ENCODE measurements at regions not wholly inside any gene's neighbourhood (a gene's known extent, or its start where the extent isn't known, plus 50 kb on each side); places are given as distances from the start of the nearest gene placed in this dataset.
A peak's percentile ranks its signal among the peaks of the same experiment; 100 is the strongest.

DNA sequence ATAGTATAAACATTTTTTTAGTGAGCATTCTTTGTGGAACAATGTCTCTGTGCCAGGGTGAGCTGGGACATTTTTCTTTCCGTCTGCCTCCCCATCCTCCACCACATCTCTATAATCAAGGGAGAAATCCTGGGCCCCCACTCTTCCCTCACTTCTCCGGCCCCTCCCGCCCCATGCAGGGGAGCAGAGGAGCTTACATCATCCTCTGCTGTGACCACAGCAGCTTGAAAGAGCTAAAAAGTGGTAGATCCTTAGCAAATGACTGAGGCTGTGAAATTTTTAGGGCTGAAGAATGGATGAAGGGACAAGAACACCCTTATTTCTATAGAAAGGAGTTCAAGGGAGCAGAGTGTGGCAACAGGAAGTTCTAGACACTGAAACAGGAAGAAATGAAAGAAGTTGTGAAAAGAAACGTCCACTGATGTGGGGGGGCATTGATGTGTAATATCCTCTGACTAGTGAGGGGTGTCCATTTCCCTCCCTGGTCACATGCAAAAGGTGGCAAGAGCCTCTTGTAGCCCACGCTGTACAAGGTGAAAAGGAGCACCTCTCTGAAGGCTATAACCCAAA is 380.3 kb upstream of the JARID2 start:
- H3K4me1 ChIP-seq, result peaks cover 0 to 40% (median 5%) of the 10 kb centered on the region in 9 donors
- H3K4me3 ChIP-seq, result no peak overlapping the region
- no peaks in the 10 kb centered on the region for H3K9me3 ChIP-seq
- WGBS, 2 donors, result 66 to 85% methylated on average over 5 of the region's 5 CpGs
- peak in 1 of 8 donors; percentile 42 for ATAC-seq
- intact Hi-C loops (cut with DNase I), result no loop called here
- no peaks in the 10 kb centered on the region for H3K36me3 ChIP-seq
- no peaks in the 10 kb centered on the region for H3K27me3 ChIP-seq
- peak overlapping the region in 1 of 10 donors; percentile 70 for H3K27ac ChIP-seq
- no peak for DNase-seq
- TF ChIP-seq, protein P1, sequence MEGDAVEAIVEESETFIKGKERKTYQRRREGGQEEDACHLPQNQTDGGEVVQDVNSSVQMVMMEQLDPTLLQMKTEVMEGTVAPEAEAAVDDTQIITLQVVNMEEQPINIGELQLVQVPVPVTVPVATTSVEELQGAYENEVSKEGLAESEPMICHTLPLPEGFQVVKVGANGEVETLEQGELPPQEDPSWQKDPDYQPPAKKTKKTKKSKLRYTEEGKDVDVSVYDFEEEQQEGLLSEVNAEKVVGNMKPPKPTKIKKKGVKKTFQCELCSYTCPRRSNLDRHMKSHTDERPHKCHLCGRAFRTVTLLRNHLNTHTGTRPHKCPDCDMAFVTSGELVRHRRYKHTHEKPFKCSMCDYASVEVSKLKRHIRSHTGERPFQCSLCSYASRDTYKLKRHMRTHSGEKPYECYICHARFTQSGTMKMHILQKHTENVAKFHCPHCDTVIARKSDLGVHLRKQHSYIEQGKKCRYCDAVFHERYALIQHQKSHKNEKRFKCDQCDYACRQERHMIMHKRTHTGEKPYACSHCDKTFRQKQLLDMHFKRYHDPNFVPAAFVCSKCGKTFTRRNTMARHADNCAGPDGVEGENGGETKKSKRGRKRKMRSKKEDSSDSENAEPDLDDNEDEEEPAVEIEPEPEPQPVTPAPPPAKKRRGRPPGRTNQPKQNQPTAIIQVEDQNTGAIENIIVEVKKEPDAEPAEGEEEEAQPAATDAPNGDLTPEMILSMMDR (IDR thresholded peaks at IDR 0.05), result no peak

DNA sequence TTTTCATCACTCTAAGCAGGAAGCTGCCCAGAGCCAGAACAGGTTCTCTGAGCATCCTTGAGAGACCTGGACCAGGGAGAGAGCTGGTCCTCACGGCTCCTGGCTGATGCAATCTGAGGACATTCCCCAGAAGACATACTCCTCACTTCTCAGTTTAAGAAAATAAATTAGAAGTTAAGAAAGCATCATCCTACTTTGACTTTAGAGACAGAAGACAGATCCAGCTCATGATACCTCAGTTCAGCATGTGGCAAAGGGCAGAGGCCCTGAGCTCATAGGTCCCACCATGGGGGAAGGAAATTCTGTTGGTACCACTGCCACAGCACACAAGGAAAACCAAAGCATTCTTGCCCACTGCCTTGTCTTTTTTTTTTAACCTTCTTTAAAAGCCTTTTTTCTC is 378.1 kb upstream of the JARID2 start:
- Histone ChIP-seq H3K27me3 (no peaks in the 10 kb centered on the region), H3K36me3 (no peaks in the 10 kb centered on the region), H3K4me1 (peaks cover 0 to 35% (median 6%) of the 10 kb centered on the region in 9 donors), H3K9me3 (no peaks in the 10 kb centered on the region), H3K27ac (no peak overlapping the region), H3K4me3 (no peak overlapping the region)
- no peak for ATAC-seq
- TF ChIP-seq, protein P1 (IDR thresholded peaks at IDR 0.05), result no peak
- intact Hi-C loops (cut with DNase I), result no loop called here
- 91 to 100% methylated on average over 1 of the region's 1 CpG for WGBS, 2 donors
- no peak for DNase-seq

DNA sequence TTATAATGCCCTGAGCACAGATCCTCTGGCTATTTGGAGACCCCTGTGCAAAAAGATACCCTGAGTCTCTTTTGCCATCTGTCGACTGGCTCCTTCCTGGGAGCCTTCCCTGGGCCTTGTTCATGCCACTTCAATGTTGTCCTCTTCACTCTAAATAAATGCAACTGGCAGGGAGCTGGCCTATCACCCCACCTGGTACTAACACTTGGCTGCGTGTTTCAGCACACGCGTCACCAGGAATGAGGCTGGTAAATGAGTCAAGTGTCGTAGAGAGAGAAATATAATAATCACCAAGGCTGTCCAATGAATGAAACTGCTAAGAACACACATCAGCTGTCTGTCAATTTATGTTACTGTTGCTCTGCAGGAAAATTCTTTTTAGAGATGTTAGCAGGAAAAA is 374.6 kb upstream of the JARID2 start:
- ATAC-seq (peak; percentile 42 to 98 (median 92)), DNase-seq (peak; percentile 33 to 46)
- Histone ChIP-seq H3K27me3 (no peaks in the 10 kb centered on the region), H3K4me1 (peaks cover 0 to 17% (median 5%) of the 10 kb centered on the region in 9 donors), H3K36me3 (no peaks in the 10 kb centered on the region), H3K9me3 (no peaks in the 10 kb centered on the region), H3K4me3 (no peak overlapping the region), H3K27ac (peak overlapping the region in 3 of 10 donors; percentile 38 to 56 (median 52))
- TF ChIP-seq, protein P1 (IDR thresholded peaks at IDR 0.05), result peak in 1 of 9 donors; percentile 22
- WGBS, 2 donors, result 56 to 70% methylated on average over 5 of the region's 5 CpGs
- intact Hi-C loops (cut with DNase I), result loop anchor here in 2 of 10 donors (10.0 kb wide), 2 partner anchors 374 to 436 kb away; partner anchors contain the start of gene JARID2 (in 1 of the 2)

DNA sequence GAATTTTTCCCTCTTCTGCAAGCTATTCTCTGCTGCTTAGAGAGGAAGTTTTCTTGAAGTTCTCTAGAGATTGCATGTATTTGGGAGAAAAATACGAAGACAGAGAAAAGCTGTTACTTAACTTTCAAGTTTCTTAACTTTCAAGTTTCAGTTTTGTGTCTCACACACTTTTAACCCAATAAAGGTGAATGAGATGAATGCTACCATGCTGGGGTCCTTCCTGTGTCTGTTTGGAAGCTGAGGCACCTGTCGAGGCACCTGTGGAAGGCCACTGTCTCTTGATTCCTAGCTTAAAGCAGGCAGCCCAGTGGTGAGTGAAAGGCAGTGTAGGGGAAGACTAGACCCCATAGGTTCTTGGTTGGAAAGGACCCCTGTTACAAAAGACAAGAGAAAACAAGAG is 372.8 kb upstream of the JARID2 start:
- no peaks in the 10 kb centered on the region for H3K9me3 ChIP-seq
- DNase-seq, result no peak
- TF ChIP-seq, protein P1 (IDR thresholded peaks at IDR 0.05), result no peak
- H3K4me1 ChIP-seq, result peaks cover 9 to 35% (median 23%) of the 10 kb centered on the region in 9 donors
- no peak for ATAC-seq
- intact Hi-C loops (cut with DNase I), result loop anchor here in 2 of 10 donors (10.0 kb wide), 2 partner anchors 372 to 438 kb away; partner anchors contain the start of gene JARID2 (in 1 of the 2)
- H3K36me3 ChIP-seq, result no peaks in the 10 kb centered on the region
- 93 to 94% methylated on average over 2 of the region's 2 CpGs for WGBS, 2 donors
- no peak overlapping the region for H3K4me3 ChIP-seq
- H3K27ac ChIP-seq, result no peak overlapping the region
- no peaks in the 10 kb centered on the region for H3K27me3 ChIP-seq
